HEK293T (cell line): ENCODE measurements at regions not wholly inside any gene's neighbourhood (a gene's known extent, or its start where the extent isn't known, plus 50 kb on each side); places are given as distances from the start of the nearest gene placed in this dataset.

ENCODE experiments used
- CTCF ChIA-PET: fragments of 350-600 bp; formaldehyde crosslinking; extraction: SDS; loops from one replicate; lab custom pipeline; 2021; ENCODE audit warnings: antibody characterized with exemption, inconsistent platforms; lab: Yijun Ruan, JAX
- POLR2A ChIA-PET: fragments of 350-600 bp; formaldehyde crosslinking; extraction: SDS; loops from one replicate; lab custom pipeline; 2020; ENCODE audit warnings: antibody characterized with exemption, inconsistent platforms; lab: Yijun Ruan, JAX
- DNase-seq: peaks from one replicate; pipeline ENCODE4 v3.0.0; 2012; ENCODE audit warnings: mixed read lengths; ENCODE audit errors: extremely low spot score
- ARNT ChIP-seq: fragments of 450-650 bp; IDR thresholded peaks from 2 replicates; pipeline ENCODE4 v1.6.1; 2017; ENCODE audit warnings: mild to moderate bottlenecking
- BHLHE40 ChIP-seq: fragments of 450-650 bp; IDR thresholded peaks from 2 replicates; pipeline ENCODE4 v1.6.1; 2016; ENCODE audit warnings: mild to moderate bottlenecking, moderate library complexity, borderline replicate concordance
- CTBP1 ChIP-seq: fragments of 450-650 bp; IDR thresholded peaks from 2 replicates; pipeline ENCODE4 v1.6.1; 2016; ENCODE audit warnings: borderline replicate concordance
- ELF4 ChIP-seq: fragments of 450-650 bp; IDR thresholded peaks from 2 replicates; pipeline ENCODE4 v1.6.1; 2017; ENCODE audit warnings: antibody characterized with exemption
- FOXA1 ChIP-seq: fragments of 450-650 bp; IDR thresholded peaks from 2 replicates; pipeline ENCODE4 v1.6.1; 2016; ENCODE audit warnings: mild to moderate bottlenecking
- FOXK2 ChIP-seq: fragments of 450-650 bp; IDR thresholded peaks from 2 replicates; pipeline ENCODE4 v1.6.1; 2016; ENCODE audit warnings: mild to moderate bottlenecking
- FOXM1 ChIP-seq: fragments of 450-650 bp; IDR thresholded peaks from 2 replicates; pipeline ENCODE4 v1.6.1; 2017; ENCODE audit warnings: mild to moderate bottlenecking, borderline replicate concordance
- HDGF ChIP-seq: fragments of 450-650 bp; IDR thresholded peaks from 2 replicates; pipeline ENCODE4 v1.6.1; 2017; ENCODE audit warnings: antibody characterized with exemption, borderline replicate concordance
- L3MBTL2 ChIP-seq: fragments of 450-650 bp; conservative IDR thresholded peaks from 2 replicates; pipeline ENCODE4 v1.6.1; 2016; ENCODE audit warnings: mild to moderate bottlenecking
- LEF1 ChIP-seq: fragments of 450-650 bp; IDR thresholded peaks from 2 replicates; pipeline ENCODE4 v1.6.1; 2017; ENCODE audit warnings: mild to moderate bottlenecking, borderline replicate concordance
- NFRKB ChIP-seq: fragments of 450-650 bp; IDR thresholded peaks from 2 replicates; pipeline ENCODE4 v1.6.1; 2016; ENCODE audit warnings: mild to moderate bottlenecking, moderate library complexity
- SP1 ChIP-seq: fragments of 450-650 bp; IDR thresholded peaks from 2 replicates; pipeline ENCODE4 v1.6.1; 2017
- SUZ12 ChIP-seq: fragments of 450-650 bp; IDR thresholded peaks from 2 replicates; pipeline ENCODE4 v1.6.1; 2016; ENCODE audit warnings: mild to moderate bottlenecking
- TARDBP ChIP-seq: fragments of 450-650 bp; IDR thresholded peaks from 2 replicates; pipeline ENCODE4 v1.6.1; 2016
- ZNF384 ChIP-seq: fragments of 450-650 bp; IDR thresholded peaks from 2 replicates; pipeline ENCODE4 v1.6.1; 2016
- TF ChIP-seq, protein P1 (sequence below): fragments of 450-650 bp; IDR thresholded peaks from 2 replicates; pipeline ENCODE4 v1.6.1; 2016

- ChIA-PET CTCF (interaction anchor here (0.7 to 3.3 kb wide), 4 partner anchors 8 to 1828 kb away, joined by 3 to 15 read pairs (median 6); no protein-coding TSS in a partner anchor), POLR2A (no interaction called here)
- peak; percentile 23 for DNase-seq
- TF ChIP-seq L3MBTL2: no peak
- no peak for TF ChIP-seq FOXK2
- TF ChIP-seq ELF4: no peak
- TF ChIP-seq CTBP1: no peak
- no peak for TF ChIP-seq LEF1
- TF ChIP-seq NFRKB: no peak
- TF ChIP-seq BHLHE40: no peak
- TF ChIP-seq ARNT: no peak
Observed at GRCh38 chr14:65832431-65833266, 420.1 kb downstream of the FUT8 start.

DNA sequence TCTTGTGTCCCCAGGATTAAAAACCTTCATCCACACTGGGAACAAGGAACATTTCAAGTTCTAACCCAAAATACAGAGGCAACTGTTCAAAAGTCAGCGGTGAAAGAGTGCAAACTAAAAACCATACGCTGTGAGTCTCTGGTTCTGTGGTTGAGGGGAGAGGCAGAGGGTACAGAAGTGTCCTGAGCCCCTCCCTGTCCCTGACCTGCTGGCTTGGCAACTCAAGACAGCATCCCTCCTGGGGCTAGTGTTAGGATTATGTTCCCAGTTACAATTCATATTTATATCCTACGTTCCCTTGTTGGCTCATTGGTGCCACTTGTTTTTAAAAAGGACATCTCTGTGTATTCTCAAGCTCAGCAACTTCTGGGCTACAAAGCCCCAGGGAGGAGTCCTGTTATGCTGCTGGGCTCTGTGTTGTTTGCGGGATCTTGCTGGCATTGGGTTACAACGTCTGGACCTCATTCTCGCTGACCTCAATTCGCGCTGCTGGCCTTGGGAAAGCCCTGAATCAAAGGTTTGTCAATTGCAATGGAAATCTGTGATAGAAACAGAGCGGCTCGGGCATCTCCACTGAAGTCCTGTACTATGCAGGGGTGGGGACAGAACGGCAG is 420.8 kb downstream of the FUT8 start:
- CTCF ChIA-PET: interaction anchor here (1.1 to 3.3 kb wide), 2 partner anchors 9 to 418 kb away, joined by 7 to 15 read pairs; no protein-coding TSS in a partner anchor

GRCh38 chr14:65834051-65834450 is 421.5 kb downstream of the FUT8 start:
- POLR2A ChIA-PET: no interaction called here
- CTCF ChIA-PET: interaction anchor here (3.3 kb wide), 1 partner anchor 10 kb away, joined by 15 read pairs; no protein-coding TSS in a partner anchor
- no peak for TF ChIP-seq NFRKB
- TF ChIP-seq CTBP1: no peak
- no peak for TF ChIP-seq FOXA1
- TF ChIP-seq ARNT: no peak
- TF ChIP-seq LEF1: no peak
- TF ChIP-seq SP1: no peak
- no peak for TF ChIP-seq FOXK2
- TF ChIP-seq BHLHE40: no peak
- TF ChIP-seq ZNF384: no peak
- no peak for TF ChIP-seq TARDBP
- TF ChIP-seq ELF4: no peak
- TF ChIP-seq, protein P1, sequence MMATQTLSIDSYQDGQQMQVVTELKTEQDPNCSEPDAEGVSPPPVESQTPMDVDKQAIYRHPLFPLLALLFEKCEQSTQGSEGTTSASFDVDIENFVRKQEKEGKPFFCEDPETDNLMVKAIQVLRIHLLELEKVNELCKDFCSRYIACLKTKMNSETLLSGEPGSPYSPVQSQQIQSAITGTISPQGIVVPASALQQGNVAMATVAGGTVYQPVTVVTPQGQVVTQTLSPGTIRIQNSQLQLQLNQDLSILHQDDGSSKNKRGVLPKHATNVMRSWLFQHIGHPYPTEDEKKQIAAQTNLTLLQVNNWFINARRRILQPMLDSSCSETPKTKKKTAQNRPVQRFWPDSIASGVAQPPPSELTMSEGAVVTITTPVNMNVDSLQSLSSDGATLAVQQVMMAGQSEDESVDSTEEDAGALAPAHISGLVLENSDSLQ: no peak
- TF ChIP-seq SUZ12: no peak
- no peak for TF ChIP-seq HDGF
- TF ChIP-seq FOXM1: no peak
- no peak for TF ChIP-seq L3MBTL2
- no peak for DNase-seq

More for the DNA sequence above, 420.8 kb downstream of the FUT8 start:
- no peak for DNase-seq
- no peak for TF ChIP-seq ELF4
- no peak for TF ChIP-seq CTBP1
- TF ChIP-seq ZNF384: no peak
- no peak for TF ChIP-seq HDGF
- no peak for TF ChIP-seq FOXA1
- TF ChIP-seq NFRKB: no peak
- TF ChIP-seq, protein P1: no peak
- no peak for TF ChIP-seq LEF1
- TF ChIP-seq ARNT: no peak
- no peak for TF ChIP-seq SP1
- TF ChIP-seq FOXM1: no peak
- TF ChIP-seq FOXK2: no peak
- no peak for TF ChIP-seq SUZ12
- TF ChIP-seq BHLHE40: no peak
- TF ChIP-seq TARDBP: no peak
- TF ChIP-seq L3MBTL2: no peak
- POLR2A ChIA-PET: no interaction called here

DNA sequence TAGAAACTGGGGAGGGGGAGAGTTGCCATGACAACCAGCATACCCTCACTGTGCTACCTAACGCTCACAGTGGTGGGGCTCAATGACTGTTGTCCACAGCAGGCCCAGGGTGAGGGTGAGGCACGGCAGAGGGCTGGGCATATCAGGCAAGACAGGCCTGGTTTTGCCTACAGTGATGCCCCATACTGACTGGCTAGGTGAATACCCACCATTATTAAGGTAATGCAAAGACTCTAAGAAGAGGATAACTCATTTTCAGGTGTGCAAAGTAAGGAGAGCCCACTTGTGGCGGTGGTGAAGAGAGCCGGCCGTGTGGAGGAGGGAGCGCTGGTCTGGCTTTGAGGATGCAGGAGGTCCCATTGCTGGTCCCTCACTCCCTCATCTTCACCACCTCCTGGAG is 422.3 kb downstream of the FUT8 start:
- TF ChIP-seq BHLHE40 (no peak), TARDBP (no peak), FOXM1 (no peak), NFRKB (no peak), ARNT (no peak), FOXA1 (no peak), CTBP1 (no peak), FOXK2 (no peak), SUZ12 (no peak), SP1 (no peak), HDGF (no peak), ZNF384 (no peak)
- TF ChIP-seq, protein P1: no peak
- ChIA-PET POLR2A (no interaction called here), CTCF (interaction anchor here (3.3 kb wide), 1 partner anchor 10 kb away, joined by 15 read pairs; no protein-coding TSS in a partner anchor)
- no peak for DNase-seq

DNA sequence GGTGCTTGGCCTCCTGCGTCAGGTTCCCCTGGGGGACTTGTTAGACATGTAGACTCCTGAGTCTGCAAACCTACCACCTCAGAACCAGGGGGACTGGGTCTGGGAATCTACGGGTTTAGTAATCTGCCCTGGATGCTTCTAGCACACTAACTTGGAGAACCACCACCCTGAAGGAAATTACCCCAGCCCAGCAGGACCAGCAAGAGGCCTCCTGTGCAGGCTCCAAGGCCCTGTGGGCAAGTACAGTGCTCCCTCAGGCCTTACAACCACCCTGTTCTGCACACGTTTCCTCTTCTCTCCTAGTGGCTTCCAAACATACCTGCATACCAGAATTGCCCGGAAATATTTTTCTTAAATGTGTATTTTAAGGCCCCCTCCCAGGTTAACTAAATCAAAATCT is 423.0 kb downstream of the FUT8 start:
- TF ChIP-seq TARDBP (no peak), L3MBTL2 (no peak), FOXM1 (no peak), ARNT (no peak), FOXK2 (no peak), NFRKB (no peak), SUZ12 (no peak), HDGF (no peak), LEF1 (no peak), BHLHE40 (no peak), CTBP1 (no peak)
- TF ChIP-seq, protein P1: no peak
- ChIA-PET POLR2A (no interaction called here), CTCF (interaction anchor here (3.3 kb wide), 1 partner anchor 11 kb away, joined by 15 read pairs; no protein-coding TSS in a partner anchor)
- no peak for DNase-seq
